ENCODE measurements at regions not wholly inside any gene's neighbourhood (a gene's known extent, or its start where the extent isn't known, plus 50 kb on each side); places are given as distances from the start of the nearest gene placed in this dataset.

GRCh38 chr3:144073698-144074097 is 102.1 kb downstream of the DIPK2A start:
- DNase-seq: no peak

DNA sequence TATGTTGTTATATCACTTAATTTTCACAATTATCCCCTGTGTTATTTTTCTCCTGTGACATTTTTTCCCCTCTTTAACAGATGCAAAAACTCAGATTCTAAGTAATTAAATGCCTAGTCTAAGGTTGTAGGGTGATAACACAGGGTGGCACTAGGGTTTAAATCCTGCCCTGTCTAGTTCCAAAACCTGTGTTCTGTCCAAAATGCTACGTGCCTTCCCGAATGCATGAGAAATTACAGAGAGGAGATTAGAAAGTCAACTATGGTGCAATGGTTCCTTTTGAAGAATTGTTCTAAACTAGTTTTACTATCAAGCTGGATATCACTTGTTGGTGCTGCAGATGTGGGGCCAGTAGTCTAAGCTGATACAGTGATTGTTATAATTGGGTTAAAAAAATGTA is 108.0 kb downstream of the DIPK2A start:
- DNase-seq: no peak

DNA sequence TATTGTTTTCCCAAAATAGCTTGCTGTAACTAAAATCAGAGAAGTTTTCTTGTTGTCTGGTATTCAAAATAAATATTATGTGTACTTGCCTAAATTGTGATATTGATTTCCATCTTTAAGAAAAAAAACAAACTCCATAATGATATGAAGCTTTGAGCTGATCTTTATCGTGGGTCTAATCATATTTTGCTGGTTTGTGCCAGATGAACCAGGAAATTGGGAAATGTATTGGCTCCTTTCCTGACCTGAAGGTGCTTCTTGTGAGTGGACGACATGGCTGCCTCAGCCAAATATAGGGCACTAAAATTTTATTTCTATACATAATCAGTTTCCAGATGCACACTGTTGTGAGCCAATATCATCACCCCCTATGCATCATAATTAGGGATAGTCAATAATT is 113.3 kb downstream of the DIPK2A start:
- no peak for DNase-seq

DNA sequence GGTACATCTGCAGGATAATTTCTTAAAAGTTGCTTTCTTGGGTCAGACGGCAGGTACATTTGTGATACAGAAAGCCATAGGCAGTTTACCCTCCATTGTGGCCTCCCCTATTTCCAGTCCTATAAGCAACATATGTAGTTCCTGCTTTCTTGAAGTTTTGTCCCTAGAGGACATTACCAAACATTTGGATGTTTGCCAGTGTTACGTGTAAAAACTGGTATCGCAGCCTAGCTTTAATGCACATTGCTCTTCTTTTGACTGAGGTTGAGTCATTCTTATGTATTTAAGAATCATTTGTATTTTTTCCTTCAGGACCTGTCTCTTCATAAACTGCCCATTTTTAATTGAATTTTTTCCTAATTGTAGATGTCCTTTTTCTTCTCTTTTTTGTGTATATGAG is 114.3 kb downstream of the DIPK2A start:
- DNase-seq: no peak

- DNase-seq: no peak
Measured at GRCh38 chr3:144096016-144096415, 124.4 kb downstream of the DIPK2A start.

DNA sequence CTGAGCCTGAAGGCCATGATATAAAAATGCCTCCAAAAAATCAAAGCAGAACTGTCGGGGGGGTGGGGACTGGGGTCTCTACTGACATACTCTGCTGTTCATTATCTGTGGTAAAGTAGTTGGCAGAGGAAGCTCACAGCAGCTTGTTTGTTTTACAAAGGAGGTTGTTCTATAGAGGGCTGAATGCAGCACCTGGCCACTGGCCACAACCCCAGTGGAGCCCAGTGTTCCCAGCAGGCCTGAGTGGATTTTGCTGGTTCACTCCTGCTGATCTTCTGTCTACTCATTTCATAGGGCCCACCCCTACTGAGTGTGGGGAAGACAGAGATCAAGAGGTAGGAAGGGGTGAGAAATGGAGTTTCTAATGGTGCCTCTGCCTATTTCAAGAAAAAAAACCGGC is 125.5 kb downstream of the DIPK2A start:
- no peak for DNase-seq

DNA sequence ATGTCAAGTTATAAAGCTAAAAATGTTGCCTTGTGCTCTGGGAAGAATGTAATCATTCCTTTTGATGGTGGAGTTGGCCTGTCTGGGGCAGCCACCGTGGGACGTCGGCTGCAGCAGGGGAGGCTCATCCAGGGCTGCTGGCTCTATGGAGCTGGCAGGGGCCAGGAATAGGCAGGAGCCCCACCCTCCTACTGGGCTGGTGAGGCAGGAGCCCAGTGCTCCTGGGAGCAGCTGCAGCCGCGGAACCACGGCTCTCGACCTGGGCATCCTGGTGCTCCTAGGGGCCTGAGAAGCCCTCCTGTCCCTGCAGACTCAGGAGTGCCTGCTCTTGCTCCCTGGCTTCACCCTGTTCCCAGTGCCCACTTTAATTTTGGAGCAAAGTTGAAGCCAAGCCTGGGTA is 127.1 kb downstream of the DIPK2A start:
- no peak for DNase-seq

DNA sequence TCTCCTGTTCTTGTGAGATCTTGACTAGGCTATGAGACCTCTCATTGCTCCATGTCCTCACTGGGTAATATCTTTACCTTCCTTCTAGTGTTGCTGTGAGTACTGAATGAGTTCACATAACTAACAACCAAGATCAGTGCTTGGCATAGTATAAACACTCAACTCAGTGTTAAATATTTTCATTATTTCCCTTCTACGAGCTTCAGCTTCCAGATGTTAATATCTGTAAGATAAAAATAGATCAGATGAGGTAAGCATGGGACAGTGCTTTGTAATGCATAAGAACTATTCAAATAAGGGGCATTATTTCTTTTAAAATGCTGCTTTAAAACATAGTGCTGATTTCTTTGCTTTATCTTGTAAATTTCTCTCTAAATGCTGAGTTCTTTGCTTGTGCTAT is 130.8 kb downstream of the DIPK2A start:
- no peak for DNase-seq

DNA sequence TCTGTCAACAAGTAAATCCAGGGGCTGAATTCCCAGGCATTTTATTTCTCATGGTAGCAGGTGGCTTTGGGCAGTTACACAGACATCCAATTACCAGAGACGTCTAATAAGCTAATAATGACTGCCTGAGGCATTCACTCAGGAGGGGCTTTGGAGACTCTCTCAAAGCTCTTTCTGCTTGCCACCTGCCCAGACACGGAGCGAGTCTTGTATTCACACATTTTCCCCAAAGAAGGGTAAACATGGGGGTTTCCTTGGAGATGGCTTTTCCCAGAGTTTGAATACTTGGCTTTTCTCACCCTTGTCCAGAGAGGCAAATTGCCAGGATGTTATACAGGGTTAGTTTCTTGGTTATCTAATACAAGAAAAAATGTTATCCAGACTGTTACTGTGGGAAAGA is 132.6 kb downstream of the DIPK2A start:
- peak in 19 of 58 donors; percentile 1 to 69 (median 30) for DNase-seq

- DNase-seq: peak in 1 of 58 donors; percentile 10
Measured at GRCh38 chr3:144104679-144105078, 133.1 kb downstream of the DIPK2A start.

- no peak for DNase-seq
Measured at GRCh38 chr3:144105542-144105941, 133.9 kb downstream of the DIPK2A start.

DNA sequence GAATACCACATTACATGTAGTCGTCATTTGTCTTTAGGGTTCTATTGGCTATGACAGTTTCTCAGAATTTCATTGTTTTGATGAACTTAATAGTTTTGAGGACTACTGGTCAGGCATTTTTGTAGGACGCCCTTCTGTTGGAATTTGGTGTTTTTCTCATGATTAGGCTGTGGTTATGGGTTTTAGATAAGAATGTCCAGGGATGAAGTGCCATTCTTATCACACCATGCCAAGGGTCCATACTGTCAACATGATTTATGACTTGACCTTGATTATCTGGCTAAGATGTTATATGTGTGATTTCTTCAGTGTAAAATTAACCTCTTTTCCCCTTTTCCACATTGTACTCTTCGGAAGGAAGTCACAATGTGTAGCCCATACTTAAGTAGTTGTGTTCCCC is 135.3 kb downstream of the DIPK2A start:
- DNase-seq: no peak

DNA sequence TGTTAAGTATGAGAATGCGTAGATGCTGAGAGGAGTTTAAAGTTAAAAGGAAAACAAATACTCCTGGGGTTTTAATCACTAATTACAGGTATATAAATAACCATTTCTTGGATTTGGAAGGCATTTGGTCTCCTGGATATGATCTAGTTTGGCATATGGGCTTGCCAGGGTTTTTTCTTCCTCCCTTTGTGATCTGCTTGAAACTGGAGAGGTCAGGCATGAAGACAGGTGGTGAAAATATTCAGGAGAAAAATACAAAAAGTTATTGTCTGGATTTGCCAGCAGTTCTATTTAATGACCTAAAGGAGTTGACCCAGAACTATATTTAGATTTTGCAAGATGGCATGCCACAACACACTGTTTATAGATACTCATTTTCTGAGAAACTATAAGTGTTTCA is 136.3 kb downstream of the DIPK2A start:
- DNase-seq: no peak

GRCh38 chr3:144109944-144110343 is 138.3 kb downstream of the DIPK2A start:
- no peak for DNase-seq

DNA sequence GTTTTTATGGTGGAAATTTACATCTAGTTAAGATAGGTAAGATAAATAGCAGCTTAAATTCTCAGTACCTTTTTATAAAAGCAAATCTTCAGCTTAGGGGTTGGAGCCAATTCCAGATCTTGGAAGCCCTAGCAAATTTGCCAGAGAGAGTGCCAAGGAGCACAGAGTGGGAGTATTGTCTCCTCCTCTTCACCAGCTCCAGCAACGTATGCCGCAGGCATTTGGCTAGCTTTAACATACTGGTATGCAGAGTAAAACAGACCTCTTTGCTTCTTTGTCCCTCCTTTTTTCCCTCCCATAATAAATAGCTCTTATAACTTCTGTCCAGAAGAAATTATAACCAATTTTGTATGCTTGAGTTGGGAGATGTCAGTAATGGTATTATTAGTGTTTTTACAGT is 140.4 kb downstream of the DIPK2A start:
- peak in 27 of 58 donors; percentile 4 to 78 (median 35) for DNase-seq

DNA sequence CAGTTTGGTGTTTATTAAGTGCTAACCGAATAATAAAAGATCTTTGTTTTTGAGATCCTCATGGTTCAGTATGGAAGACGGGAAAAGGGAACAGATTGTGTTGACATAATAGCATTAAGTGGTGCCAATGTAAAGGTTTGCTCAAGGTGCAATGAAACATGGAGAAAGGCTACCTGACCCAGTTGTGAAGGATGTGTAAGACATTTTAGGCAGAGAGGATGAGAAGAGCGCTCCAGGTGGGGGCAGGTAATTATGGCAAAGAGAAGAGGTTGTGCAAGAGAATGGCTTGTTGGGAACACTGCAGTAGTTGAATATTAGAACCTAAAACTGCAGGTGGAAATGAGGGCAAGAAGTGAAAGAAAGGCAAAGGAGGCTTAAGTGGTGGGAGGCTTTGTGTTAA is 140.8 kb downstream of the DIPK2A start:
- DNase-seq: no peak

GRCh38 chr3:144114767-144115166 is 143.1 kb downstream of the DIPK2A start:
- DNase-seq: no peak

DNA sequence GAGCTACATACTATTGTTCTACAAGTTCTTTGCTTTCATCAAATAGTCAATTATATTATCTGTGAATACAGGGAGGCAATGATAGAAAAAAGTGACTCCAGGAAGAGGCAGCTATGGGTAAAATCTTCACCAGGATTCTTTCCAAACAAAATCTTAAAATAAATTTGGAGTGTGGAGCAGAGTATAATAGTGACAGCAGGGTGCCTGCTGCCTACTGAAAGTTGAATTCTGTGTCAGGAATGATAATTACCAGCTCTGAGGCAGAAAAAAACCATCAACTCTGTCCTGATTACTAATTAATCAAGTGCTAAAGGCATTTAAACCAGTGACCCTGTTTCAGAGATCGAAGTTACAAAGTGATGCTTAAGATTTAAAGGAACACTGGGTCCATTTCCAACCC is 148.0 kb downstream of the DIPK2A start:
- DNase-seq: peak in 1 of 58 donors; percentile 63

- no peak for DNase-seq
Measured at GRCh38 chr3:144121661-144122060, 150.0 kb downstream of the DIPK2A start.

- no peak for DNase-seq
Measured at GRCh38 chr3:144127014-144127413, 155.4 kb downstream of the DIPK2A start.

DNA sequence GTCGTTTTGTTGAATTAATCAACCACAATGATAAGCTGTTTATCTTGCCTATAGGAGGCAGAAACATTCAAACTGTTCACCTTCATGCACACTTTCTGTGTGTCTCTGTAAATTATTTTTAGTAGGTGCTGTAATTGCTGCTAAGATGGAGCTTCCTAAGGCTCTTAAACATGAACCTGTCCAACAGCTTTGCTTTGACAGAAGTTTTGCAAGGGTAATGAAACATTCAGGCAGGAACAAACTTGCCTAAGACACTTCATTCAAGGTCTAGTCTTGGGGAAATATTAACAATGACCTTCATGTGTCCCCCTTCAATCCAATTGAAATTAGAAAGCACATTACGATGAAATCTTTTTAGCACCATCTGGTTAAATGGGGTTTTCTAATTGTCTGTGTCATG is 156.1 kb downstream of the DIPK2A start:
- no peak for DNase-seq

DNA sequence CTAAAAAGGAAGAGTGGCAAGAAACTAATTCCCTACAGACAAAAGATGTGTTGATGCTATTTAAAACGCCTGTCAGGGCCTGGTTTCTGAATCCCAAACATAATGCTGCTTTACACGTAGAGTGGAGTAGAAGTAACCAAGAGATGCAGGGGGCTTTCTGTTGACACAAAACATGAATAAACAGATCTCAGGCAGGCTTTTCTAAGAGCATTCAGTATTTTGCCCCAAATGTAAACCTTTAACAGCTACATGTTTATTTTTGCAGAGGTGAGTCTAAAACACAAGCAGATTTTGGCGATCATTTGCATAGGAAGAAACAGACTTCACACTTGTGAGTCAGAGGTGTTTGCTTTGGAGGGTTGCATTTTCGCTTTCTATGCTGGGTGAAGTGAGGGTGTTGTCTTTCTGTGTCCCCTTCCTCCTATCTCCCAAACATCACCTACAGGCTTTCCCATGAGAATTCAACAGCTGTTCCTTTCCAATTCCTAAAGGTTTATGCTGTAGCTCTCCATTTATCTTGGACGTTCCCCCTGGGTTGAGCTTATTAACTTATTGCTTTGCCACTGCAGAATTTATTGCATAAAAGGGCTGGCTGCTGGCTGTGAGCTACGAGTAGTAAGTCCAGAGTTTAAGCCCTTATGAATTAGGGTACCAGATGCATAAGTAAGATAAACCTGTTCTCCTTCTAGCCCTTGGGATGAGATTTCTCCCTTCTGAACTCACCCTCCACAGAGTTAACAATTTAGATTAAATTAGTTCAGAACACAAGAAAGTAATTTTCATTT is 156.7 kb downstream of the DIPK2A start:
- peak in 1 of 58 donors; percentile 16 for DNase-seq

DNA sequence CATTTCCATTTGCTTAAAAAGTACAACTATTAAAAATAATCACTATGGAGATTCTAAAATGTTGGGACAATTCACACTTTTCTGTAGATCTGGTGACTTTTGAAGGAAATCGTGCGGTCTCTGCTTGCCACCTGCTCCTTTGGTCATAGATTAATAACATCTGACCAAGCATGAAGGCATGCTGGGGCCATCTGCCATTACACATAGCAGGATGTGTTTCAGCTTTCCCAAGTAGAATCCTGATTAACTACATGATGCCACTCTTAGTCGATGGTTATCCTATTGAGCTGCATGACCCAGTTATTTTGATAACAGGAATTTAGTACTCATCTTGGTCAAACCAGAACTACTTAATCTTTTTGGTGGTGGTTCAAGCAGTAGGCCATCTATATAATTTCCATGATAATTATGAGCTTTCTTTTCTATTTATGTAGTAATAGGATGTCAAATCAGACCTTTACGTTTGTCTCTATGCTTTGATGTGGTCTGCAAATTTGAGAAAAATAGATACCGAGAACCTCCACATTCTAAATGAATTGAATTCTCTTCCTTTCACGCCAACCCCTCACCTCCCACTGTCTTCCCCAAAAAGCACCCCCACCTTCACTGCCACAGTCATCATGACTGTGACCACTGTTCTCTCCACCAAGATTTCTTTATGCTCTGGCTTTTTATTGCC is 158.1 kb downstream of the DIPK2A start:
- no peak for DNase-seq
